ENCODE measurements at regions not wholly inside any gene's neighbourhood (a gene's known extent, or its start where the extent isn't known, plus 50 kb on each side); places are given as distances from the start of the nearest gene placed in this dataset.
"Not testable (repeated sequence)": the region's sequence is repeated elsewhere in the genome, so short reads cannot be mapped to it uniquely, and the experiment has no call there.

DNA sequence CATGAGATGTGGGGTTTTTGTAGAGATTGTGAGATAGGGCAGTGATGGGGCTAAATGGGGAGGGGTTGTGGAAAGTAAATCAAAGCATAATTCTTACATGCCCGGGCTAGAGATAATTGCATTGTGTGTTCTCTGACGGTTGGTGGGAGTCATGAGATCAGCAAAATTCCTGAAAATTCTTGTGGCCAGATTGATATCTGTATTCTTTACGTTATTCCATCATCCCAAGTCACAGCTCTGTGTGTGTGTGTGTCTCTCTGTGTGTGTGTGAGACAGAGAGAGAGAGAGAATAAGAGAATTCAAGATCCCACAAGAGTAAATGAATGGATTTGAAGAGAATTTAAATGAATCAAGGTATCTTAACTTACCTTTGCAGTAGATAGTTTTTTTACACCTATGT, 138.6 kb upstream of the ARHGAP20 start:
- TF ChIP-seq EZH2phosphoT487 (conservative IDR thresholded peaks at IDR 0.05; ENCODE audit: low read length): no peak
- TF ChIP-seq, protein P1, sequence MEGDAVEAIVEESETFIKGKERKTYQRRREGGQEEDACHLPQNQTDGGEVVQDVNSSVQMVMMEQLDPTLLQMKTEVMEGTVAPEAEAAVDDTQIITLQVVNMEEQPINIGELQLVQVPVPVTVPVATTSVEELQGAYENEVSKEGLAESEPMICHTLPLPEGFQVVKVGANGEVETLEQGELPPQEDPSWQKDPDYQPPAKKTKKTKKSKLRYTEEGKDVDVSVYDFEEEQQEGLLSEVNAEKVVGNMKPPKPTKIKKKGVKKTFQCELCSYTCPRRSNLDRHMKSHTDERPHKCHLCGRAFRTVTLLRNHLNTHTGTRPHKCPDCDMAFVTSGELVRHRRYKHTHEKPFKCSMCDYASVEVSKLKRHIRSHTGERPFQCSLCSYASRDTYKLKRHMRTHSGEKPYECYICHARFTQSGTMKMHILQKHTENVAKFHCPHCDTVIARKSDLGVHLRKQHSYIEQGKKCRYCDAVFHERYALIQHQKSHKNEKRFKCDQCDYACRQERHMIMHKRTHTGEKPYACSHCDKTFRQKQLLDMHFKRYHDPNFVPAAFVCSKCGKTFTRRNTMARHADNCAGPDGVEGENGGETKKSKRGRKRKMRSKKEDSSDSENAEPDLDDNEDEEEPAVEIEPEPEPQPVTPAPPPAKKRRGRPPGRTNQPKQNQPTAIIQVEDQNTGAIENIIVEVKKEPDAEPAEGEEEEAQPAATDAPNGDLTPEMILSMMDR (IDR thresholded peaks at IDR 0.05; ENCODE audit: insufficient read depth, low read length, poor library complexity, severe bottlenecking): no peak
- no peaks in the 10 kb centered on the region for H3K9me3 ChIP-seq (ENCODE audit: insufficient read depth, low read length)
- H3K27me3 ChIP-seq (ENCODE audit: low read length): no peaks in the 10 kb centered on the region
- H3K9me2 ChIP-seq (replicated peaks; ENCODE audit: insufficient read depth, low read length): no peaks in the 10 kb centered on the region
- H3K79me2 ChIP-seq (ENCODE audit: insufficient read depth, low read length): no peaks in the 10 kb centered on the region
- H2AFZ ChIP-seq (ENCODE audit: low read depth, low read length, severe bottlenecking): no peak overlapping the region
- no peak overlapping the region for H3K9ac ChIP-seq (ENCODE audit: low read length)
- no peak overlapping the region for H3K4me2 ChIP-seq (ENCODE audit: low read depth, low read length, poor library complexity, severe bottlenecking)
- no peak overlapping the region for H3K4me3 ChIP-seq (ENCODE audit: insufficient read depth, low read length, poor library complexity, severe bottlenecking)
- H3K36me3 ChIP-seq (ENCODE audit: low read length): no peaks in the 10 kb centered on the region
- H4K20me1 ChIP-seq (ENCODE audit: low read depth, low read length): no peaks in the 10 kb centered on the region
- no peaks in the 10 kb centered on the region for H3F3A ChIP-seq (ENCODE audit: insufficient read depth)
- no peak overlapping the region for H3K27ac ChIP-seq (ENCODE audit: low read depth, low read length)

DNA sequence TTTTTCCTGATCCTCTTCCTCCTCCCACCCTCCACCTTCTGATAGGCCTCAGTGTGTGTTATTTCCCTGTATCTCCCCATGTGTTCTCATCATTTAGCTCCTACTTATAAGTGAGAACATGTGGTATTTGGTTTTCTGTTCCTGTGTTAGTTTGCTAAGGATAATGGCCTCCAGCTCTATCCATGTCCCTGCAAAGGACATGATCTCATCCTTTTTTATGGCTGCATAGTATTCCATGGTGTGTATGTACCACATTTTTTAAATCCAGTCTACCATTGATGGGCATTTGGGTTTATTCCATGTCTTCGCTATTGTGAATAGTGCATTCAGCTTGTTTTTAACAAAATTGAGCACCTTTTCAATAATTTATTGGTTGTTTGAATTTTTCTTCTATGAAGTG, 130.8 kb upstream of the ARHGAP20 start:
- not testable (repeated sequence) for H3F3A ChIP-seq (ENCODE audit: insufficient read depth); H3K4me3 ChIP-seq (ENCODE audit: insufficient read depth, low read length, poor library complexity, severe bottlenecking); H3K9ac ChIP-seq (ENCODE audit: low read length); H3K27ac ChIP-seq (ENCODE audit: low read depth, low read length); H2AFZ ChIP-seq (ENCODE audit: low read depth, low read length, severe bottlenecking); H3K36me3 ChIP-seq (ENCODE audit: low read length); H3K27me3 ChIP-seq (ENCODE audit: low read length); H3K4me2 ChIP-seq (ENCODE audit: low read depth, low read length, poor library complexity, severe bottlenecking); H3K9me2 ChIP-seq (replicated peaks; ENCODE audit: insufficient read depth, low read length); H3K9me3 ChIP-seq (ENCODE audit: insufficient read depth, low read length); H4K20me1 ChIP-seq (ENCODE audit: low read depth, low read length); H3K79me2 ChIP-seq (ENCODE audit: insufficient read depth, low read length)

DNA sequence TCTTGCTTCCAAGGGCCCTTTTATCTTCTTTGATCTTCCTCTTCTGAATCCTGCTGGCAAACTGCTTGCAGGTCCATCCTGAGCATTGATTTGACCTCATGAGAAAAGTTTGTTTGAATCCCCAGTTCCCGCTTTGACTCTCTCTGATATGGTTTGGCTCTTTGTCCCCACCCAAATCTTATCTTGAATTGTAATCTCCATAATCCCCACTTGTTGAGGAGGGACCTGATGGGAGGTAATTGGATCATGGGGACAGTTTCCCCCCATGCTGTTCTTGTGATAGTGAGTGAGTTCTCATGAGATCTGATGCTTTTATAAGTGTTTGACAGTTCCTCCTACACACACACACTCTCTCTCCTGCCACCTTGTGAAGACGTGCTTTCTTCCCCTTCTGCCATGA, 126.6 kb upstream of the ARHGAP20 start:
- H3K4me3 ChIP-seq (ENCODE audit: insufficient read depth, low read length, poor library complexity, severe bottlenecking): no peak overlapping the region
- no peak overlapping the region for H3K4me2 ChIP-seq (ENCODE audit: low read depth, low read length, poor library complexity, severe bottlenecking)
- H3F3A ChIP-seq (ENCODE audit: insufficient read depth): no peaks in the 10 kb centered on the region
- H3K27me3 ChIP-seq (ENCODE audit: low read length): no peaks in the 10 kb centered on the region
- H3K27ac ChIP-seq (ENCODE audit: low read depth, low read length): no peak overlapping the region
- no peaks in the 10 kb centered on the region for H3K9me3 ChIP-seq (ENCODE audit: insufficient read depth, low read length)
- no peaks in the 10 kb centered on the region for H3K9me2 ChIP-seq (replicated peaks; ENCODE audit: insufficient read depth, low read length)
- no peaks in the 10 kb centered on the region for H3K36me3 ChIP-seq (ENCODE audit: low read length)
- no peak overlapping the region for H2AFZ ChIP-seq (ENCODE audit: low read depth, low read length, severe bottlenecking)
- no peak overlapping the region for H3K9ac ChIP-seq (ENCODE audit: low read length)
- TF ChIP-seq, protein P1 (IDR thresholded peaks at IDR 0.05; ENCODE audit: insufficient read depth, low read length, poor library complexity, severe bottlenecking): no peak
- no peak for TF ChIP-seq EZH2phosphoT487 (conservative IDR thresholded peaks at IDR 0.05; ENCODE audit: low read length)
- H4K20me1 ChIP-seq (ENCODE audit: low read depth, low read length): no peaks in the 10 kb centered on the region
- no peaks in the 10 kb centered on the region for H3K79me2 ChIP-seq (ENCODE audit: insufficient read depth, low read length)

DNA sequence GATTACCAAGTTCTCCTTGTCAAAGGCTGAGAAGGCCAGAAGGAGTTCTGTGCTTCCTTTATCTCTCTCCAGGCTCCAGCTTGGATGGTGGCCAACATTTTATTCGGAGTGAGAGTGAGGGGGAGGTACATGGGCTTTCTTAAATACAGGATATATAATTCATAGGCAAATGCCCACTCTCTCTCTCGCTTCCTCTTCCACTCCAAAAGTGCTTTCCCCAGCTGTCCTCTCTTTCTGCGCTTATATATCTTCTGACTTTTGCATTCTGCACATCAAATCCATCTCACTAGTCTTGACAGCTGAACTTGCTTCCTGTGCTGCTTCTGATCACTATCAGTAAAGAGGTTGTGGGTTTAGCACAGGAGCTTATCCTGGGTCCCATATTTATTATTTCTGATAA, 125.4 kb upstream of the ARHGAP20 start:
- H3K9me3 ChIP-seq (ENCODE audit: insufficient read depth, low read length): no peaks in the 10 kb centered on the region
- no peak overlapping the region for H3K4me3 ChIP-seq (ENCODE audit: insufficient read depth, low read length, poor library complexity, severe bottlenecking)
- H3K9me2 ChIP-seq (replicated peaks; ENCODE audit: insufficient read depth, low read length): no peaks in the 10 kb centered on the region
- no peaks in the 10 kb centered on the region for H3K79me2 ChIP-seq (ENCODE audit: insufficient read depth, low read length)
- H3K27ac ChIP-seq (ENCODE audit: low read depth, low read length): no peak overlapping the region
- H3K4me2 ChIP-seq (ENCODE audit: low read depth, low read length, poor library complexity, severe bottlenecking): no peak overlapping the region
- no peaks in the 10 kb centered on the region for H3F3A ChIP-seq (ENCODE audit: insufficient read depth)
- no peaks in the 10 kb centered on the region for H3K36me3 ChIP-seq (ENCODE audit: low read length)
- no peaks in the 10 kb centered on the region for H3K27me3 ChIP-seq (ENCODE audit: low read length)
- H2AFZ ChIP-seq (ENCODE audit: low read depth, low read length, severe bottlenecking): no peak overlapping the region
- TF ChIP-seq, protein P1 (IDR thresholded peaks at IDR 0.05; ENCODE audit: insufficient read depth, low read length, poor library complexity, severe bottlenecking): no peak
- no peak for TF ChIP-seq EZH2phosphoT487 (conservative IDR thresholded peaks at IDR 0.05; ENCODE audit: low read length)
- no peak overlapping the region for H3K9ac ChIP-seq (ENCODE audit: low read length)
- no peaks in the 10 kb centered on the region for H4K20me1 ChIP-seq (ENCODE audit: low read depth, low read length)
